ENCODE measurements at regions not wholly inside any gene's neighbourhood (a gene's known extent, or its start where the extent isn't known, plus 50 kb on each side); places are given as distances from the start of the nearest gene placed in this dataset.

DNA sequence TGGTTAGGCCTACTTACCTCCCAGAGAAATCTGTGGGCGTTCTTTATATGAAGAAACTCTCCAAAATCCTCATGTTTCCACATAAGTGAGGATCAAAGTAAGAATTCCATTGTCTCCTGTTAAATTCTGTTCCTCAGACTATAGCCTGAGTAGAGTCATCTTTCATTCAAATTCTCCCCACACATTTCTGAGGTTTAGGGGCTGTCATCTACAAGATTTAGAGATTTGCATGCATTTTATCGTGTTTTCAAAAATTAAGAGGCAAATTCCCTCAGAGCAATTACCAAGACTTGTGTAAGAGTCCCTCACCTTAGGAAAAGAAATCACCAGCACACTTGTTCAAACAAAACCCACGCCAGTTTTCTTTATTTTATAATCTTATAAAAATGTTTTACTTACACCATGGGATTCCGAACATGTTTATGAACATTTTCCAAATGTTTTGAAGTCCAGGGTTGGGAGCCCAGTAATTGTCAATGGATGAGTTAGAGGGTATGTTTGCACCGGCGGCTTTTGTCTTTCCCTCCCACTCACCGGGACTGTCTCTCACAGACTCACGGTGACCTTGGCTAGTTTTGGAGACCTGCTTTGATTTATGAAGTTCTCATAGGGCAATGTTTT, 367.6 kb downstream of the ENC1 start:
- no peak for TF ChIP-seq ZBTB7A (IDR thresholded peaks at IDR 0.05; ENCODE audit: low read depth)

DNA sequence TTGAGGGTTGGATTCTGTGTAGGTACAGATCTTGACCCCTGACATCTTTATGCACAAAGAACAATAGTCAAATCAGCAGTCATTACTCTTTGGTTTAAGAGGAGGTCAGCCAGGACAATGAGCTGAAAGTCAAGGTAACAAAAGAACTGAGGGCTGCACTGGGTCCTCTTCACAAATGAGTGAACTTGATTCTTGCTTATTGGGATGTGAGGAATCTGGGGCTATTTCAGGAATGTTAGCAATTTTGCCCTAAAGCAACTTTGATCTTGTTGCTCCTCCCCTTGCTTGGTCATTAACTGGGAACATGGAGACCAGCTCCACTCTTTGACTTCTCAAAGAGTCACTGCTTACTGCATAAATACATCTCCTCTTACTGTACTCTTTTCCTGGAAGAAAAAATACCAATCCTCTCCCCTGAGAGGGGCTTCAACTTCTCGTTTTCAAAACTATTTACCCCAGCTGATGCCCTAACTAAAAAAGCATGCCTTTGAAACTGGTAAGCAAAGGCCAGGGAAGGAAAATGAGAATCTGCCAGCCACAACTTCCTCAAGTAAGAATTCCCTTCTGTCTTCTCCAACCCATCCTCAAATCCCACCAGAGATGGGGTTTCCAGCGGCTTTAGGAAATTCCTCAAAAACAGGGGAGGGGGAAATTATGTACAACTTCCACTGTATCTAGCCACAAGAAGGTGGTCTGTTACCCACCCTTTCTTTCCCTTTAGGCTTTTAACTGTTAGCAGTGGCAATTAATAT, 368.3 kb downstream of the ENC1 start:
- TF ChIP-seq, protein P1, sequence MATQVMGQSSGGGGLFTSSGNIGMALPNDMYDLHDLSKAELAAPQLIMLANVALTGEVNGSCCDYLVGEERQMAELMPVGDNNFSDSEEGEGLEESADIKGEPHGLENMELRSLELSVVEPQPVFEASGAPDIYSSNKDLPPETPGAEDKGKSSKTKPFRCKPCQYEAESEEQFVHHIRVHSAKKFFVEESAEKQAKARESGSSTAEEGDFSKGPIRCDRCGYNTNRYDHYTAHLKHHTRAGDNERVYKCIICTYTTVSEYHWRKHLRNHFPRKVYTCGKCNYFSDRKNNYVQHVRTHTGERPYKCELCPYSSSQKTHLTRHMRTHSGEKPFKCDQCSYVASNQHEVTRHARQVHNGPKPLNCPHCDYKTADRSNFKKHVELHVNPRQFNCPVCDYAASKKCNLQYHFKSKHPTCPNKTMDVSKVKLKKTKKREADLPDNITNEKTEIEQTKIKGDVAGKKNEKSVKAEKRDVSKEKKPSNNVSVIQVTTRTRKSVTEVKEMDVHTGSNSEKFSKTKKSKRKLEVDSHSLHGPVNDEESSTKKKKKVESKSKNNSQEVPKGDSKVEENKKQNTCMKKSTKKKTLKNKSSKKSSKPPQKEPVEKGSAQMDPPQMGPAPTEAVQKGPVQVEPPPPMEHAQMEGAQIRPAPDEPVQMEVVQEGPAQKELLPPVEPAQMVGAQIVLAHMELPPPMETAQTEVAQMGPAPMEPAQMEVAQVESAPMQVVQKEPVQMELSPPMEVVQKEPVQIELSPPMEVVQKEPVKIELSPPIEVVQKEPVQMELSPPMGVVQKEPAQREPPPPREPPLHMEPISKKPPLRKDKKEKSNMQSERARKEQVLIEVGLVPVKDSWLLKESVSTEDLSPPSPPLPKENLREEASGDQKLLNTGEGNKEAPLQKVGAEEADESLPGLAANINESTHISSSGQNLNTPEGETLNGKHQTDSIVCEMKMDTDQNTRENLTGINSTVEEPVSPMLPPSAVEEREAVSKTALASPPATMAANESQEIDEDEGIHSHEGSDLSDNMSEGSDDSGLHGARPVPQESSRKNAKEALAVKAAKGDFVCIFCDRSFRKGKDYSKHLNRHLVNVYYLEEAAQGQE (IDR thresholded peaks at IDR 0.05; ENCODE audit: low read depth) = no peak
- TF ChIP-seq CREB1 (IDR thresholded peaks at IDR 0.05; ENCODE audit: low read depth) = no peak
- TF ChIP-seq, protein P2, sequence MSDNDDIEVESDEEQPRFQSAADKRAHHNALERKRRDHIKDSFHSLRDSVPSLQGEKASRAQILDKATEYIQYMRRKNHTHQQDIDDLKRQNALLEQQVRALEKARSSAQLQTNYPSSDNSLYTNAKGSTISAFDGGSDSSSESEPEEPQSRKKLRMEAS (IDR thresholded peaks at IDR 0.05) = 0 out of 2 replicates have a peak, but pooled peaks have one; percentile 27
- no peak for TF ChIP-seq ZBTB7A (IDR thresholded peaks at IDR 0.05; ENCODE audit: low read depth)
- peak; percentile 60 for TF ChIP-seq NFIC (IDR thresholded peaks at IDR 0.05)
- TF ChIP-seq CEBPB (IDR thresholded peaks at IDR 0.05) = peak; percentile 33; the same call in 1 of the 2 replicates
- TF ChIP-seq YY1 (IDR thresholded peaks at IDR 0.05; ENCODE audit: low read depth) = peak; percentile 16; the same call in 1 of the 2 replicates
- TF ChIP-seq TAF1 (IDR thresholded peaks at IDR 0.05; ENCODE audit: low read depth) = no peak
- TF ChIP-seq TCF12 (IDR thresholded peaks at IDR 0.05; ENCODE audit: low read depth) = peak; percentile 87
- no peak; the same call in 1 of the 2 replicates for TF ChIP-seq RAD21 (IDR thresholded peaks at IDR 0.05; ENCODE audit: low read depth)
- TF ChIP-seq FOXM1 (IDR thresholded peaks at IDR 0.05; ENCODE audit: borderline replicate concordance, low read depth) = no peak; the same call in 1 of the 2 replicates
- TF ChIP-seq, protein P3, sequence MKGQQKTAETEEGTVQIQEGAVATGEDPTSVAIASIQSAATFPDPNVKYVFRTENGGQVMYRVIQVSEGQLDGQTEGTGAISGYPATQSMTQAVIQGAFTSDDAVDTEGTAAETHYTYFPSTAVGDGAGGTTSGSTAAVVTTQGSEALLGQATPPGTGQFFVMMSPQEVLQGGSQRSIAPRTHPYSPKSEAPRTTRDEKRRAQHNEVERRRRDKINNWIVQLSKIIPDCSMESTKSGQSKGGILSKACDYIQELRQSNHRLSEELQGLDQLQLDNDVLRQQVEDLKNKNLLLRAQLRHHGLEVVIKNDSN (IDR thresholded peaks at IDR 0.05) = no peak
- peak; percentile 84 for TF ChIP-seq EP300 (IDR thresholded peaks at IDR 0.05; ENCODE audit: borderline replicate concordance)
- peak; percentile 99 for TF ChIP-seq TEAD4 (IDR thresholded peaks at IDR 0.05)
- TF ChIP-seq EGR1 (IDR thresholded peaks at IDR 0.05) = no peak

DNA sequence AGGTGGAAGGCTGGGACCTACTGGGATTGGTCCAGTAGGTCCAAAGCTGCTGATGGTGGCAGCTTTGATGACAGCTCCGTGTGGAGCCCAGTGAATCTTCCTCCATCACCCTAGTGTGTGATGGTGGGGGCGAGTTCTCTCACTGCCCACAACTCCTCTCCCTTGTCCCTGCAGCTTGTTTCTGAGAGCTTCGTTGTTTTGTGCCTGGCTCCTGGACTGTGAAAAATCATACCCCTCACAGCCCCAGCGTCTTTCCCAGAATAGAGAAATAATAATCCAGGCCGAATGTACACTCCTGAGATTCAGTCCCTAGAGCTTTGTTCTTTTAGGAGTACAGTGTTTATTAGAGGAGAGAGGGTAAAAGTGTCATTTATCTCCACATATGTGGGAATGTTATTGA, 372.2 kb downstream of the ENC1 start:
- TF ChIP-seq RAD21 (IDR thresholded peaks at IDR 0.05; ENCODE audit: low read depth) = no peak

DNA sequence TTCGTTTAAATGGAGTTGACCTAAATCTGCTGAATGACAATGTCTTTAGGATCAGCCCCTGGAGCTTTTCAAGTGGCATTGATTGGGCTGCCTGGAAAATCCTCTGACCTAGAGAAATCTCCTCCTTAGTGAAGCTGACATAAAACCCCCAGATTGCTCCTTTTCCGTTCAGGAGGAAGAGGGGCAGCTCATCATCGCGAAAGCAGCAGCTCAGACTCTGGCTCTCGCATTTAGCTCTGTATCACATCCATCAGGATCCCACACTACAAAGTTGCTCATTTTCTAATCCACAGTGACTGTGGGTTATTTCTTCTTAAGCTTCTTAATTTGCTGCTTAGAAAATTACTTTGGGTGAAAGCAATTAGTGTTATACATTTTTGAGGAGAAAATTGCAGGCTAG, 373.7 kb downstream of the ENC1 start:
- no peak for TF ChIP-seq CEBPB (IDR thresholded peaks at IDR 0.05)
- TF ChIP-seq, protein P2 (IDR thresholded peaks at IDR 0.05) = no peak
- no peak for TF ChIP-seq NFIC (IDR thresholded peaks at IDR 0.05)
- TF ChIP-seq, protein P3 (IDR thresholded peaks at IDR 0.05) = no peak
- TF ChIP-seq TEAD4 (IDR thresholded peaks at IDR 0.05) = no peak
- TF ChIP-seq, protein P1 (IDR thresholded peaks at IDR 0.05; ENCODE audit: low read depth) = no peak
- TF ChIP-seq EP300 (IDR thresholded peaks at IDR 0.05; ENCODE audit: borderline replicate concordance) = no peak
- no peak for TF ChIP-seq FOXM1 (IDR thresholded peaks at IDR 0.05; ENCODE audit: borderline replicate concordance, low read depth)
- no peak for TF ChIP-seq TAF1 (IDR thresholded peaks at IDR 0.05; ENCODE audit: low read depth)
- TF ChIP-seq ZBTB7A (IDR thresholded peaks at IDR 0.05; ENCODE audit: low read depth) = no peak
- no peak for TF ChIP-seq TCF12 (IDR thresholded peaks at IDR 0.05; ENCODE audit: low read depth)
- no peak for TF ChIP-seq CREB1 (IDR thresholded peaks at IDR 0.05; ENCODE audit: low read depth)
- TF ChIP-seq YY1 (IDR thresholded peaks at IDR 0.05; ENCODE audit: low read depth) = no peak
- TF ChIP-seq RAD21 (IDR thresholded peaks at IDR 0.05; ENCODE audit: low read depth) = no peak
- TF ChIP-seq EGR1 (IDR thresholded peaks at IDR 0.05) = no peak

DNA sequence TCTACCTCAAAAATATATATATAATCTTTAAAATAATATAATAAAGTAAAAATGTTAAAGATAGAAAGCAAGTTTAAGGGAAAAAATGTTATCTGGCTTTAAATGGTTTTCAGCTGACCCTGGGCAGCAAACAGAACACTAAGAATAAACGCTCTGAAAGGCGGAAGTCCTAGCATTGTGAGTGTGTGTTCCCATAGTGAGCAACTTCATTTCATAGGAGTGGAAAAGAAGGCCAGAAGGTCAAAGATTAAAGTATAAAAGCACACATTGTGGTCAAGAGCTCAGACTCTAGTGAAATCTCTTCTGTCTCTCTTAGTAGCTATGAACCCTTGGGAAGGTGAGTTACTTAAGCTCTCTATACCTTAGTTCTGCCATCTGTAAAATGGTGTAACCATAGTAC, 374.4 kb downstream of the ENC1 start:
- TF ChIP-seq TCF12 (IDR thresholded peaks at IDR 0.05; ENCODE audit: low read depth) (no peak), CREB1 (IDR thresholded peaks at IDR 0.05; ENCODE audit: low read depth) (no peak), EGR1 (IDR thresholded peaks at IDR 0.05) (no peak), CEBPB (IDR thresholded peaks at IDR 0.05) (no peak), NFIC (IDR thresholded peaks at IDR 0.05) (no peak), TEAD4 (IDR thresholded peaks at IDR 0.05) (no peak), FOXM1 (IDR thresholded peaks at IDR 0.05; ENCODE audit: borderline replicate concordance, low read depth) (no peak), YY1 (IDR thresholded peaks at IDR 0.05; ENCODE audit: low read depth) (no peak), ZBTB7A (IDR thresholded peaks at IDR 0.05; ENCODE audit: low read depth) (no peak), EP300 (IDR thresholded peaks at IDR 0.05; ENCODE audit: borderline replicate concordance) (no peak), TAF1 (IDR thresholded peaks at IDR 0.05; ENCODE audit: low read depth) (no peak), RAD21 (IDR thresholded peaks at IDR 0.05; ENCODE audit: low read depth) (no peak)
- TF ChIP-seq, protein P1 (IDR thresholded peaks at IDR 0.05; ENCODE audit: low read depth) = no peak
- TF ChIP-seq, protein P2 (IDR thresholded peaks at IDR 0.05) = no peak
- TF ChIP-seq, protein P3 (IDR thresholded peaks at IDR 0.05) = no peak
